ENCODE measurements at regions not wholly inside any gene's neighbourhood (a gene's known extent, or its start where the extent isn't known, plus 50 kb on each side); places are given as distances from the start of the nearest gene placed in this dataset.

DNA sequence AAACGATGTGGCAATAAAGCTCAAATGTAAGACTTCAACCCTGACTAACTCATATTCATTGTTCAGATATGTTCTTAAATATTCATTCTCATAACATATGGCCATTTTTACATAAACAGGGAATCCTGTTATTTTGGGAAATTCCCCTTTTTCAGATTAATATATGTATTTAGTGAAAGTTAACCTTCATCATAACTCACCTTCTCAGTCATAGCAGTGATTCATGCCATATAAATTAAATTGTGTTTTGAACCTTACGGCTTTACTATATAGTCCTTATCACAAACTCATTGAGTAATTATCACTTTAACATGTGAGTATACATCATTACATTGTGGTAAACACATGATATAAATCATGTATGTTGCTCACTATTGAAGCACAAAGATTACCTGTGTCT, 392.5 kb upstream of the TRAM1L1 start:
- TF ChIP-seq, protein P1, sequence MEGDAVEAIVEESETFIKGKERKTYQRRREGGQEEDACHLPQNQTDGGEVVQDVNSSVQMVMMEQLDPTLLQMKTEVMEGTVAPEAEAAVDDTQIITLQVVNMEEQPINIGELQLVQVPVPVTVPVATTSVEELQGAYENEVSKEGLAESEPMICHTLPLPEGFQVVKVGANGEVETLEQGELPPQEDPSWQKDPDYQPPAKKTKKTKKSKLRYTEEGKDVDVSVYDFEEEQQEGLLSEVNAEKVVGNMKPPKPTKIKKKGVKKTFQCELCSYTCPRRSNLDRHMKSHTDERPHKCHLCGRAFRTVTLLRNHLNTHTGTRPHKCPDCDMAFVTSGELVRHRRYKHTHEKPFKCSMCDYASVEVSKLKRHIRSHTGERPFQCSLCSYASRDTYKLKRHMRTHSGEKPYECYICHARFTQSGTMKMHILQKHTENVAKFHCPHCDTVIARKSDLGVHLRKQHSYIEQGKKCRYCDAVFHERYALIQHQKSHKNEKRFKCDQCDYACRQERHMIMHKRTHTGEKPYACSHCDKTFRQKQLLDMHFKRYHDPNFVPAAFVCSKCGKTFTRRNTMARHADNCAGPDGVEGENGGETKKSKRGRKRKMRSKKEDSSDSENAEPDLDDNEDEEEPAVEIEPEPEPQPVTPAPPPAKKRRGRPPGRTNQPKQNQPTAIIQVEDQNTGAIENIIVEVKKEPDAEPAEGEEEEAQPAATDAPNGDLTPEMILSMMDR (conservative IDR thresholded peaks at IDR 0.05 in 1 of 2, IDR thresholded peaks at IDR 0.05 in 1 of 2; ENCODE audit: extremely low read depth in 1 of 2, insufficient read depth in 1 of 2, low read depth in 1 of 2, low read length in 2 of 2) = no peak
- no peak for TF ChIP-seq EZH2 (IDR thresholded peaks at IDR 0.05; ENCODE audit: borderline replicate concordance, low read length)
